Stimulated activated naive CD8-positive, alpha-beta T cell treated with anti-CD3 and anti-CD28 coated beads, Interleukin-15, amount 100 ng/mL, for 72 hours (primary cell): ENCODE measurements at regions not wholly inside any gene's neighbourhood (a gene's known extent, or its start where the extent isn't known, plus 50 kb on each side); places are given as distances from the start of the nearest gene placed in this dataset.

Experiments
- ATAC-seq: fragments of 150-1000 bp; cut with Tn5 transposase; 2 replicates; pipeline ENCODE4 v1.10.0; 2021; ENCODE audit warnings: mild to moderate bottlenecking, moderate library complexity
- DNase-seq, 2 donors: peaks; one replicate each; pipeline ENCODE4 v3.0.0; 2021 to 2022
- H3K27ac Mint-ChIP-seq, 2 donors: one replicate each; pipeline ENCODE4 v1.8.0; 2022; ENCODE audit warnings: mild to moderate bottlenecking in 2 of 2, mixed read lengths in 2 of 2, moderate library complexity in 2 of 2
- H3K27me3 Mint-ChIP-seq: one replicate; pipeline ENCODE4 v1.8.0; 2022; ENCODE audit warnings: mixed read lengths
- H3K4me1 Mint-ChIP-seq: one replicate; pipeline ENCODE4 v1.8.0; 2022; ENCODE audit warnings: mild to moderate bottlenecking, mixed read lengths
- H3K4me3 Mint-ChIP-seq, 2 donors: one replicate each; pipeline ENCODE4 v1.8.0; 2022; ENCODE audit warnings: mild to moderate bottlenecking in 2 of 2, mixed read lengths in 2 of 2, moderate library complexity in 1 of 2
- H3K9me3 Mint-ChIP-seq, 2 donors: one replicate each; pipeline ENCODE4 v1.8.0; 2022; ENCODE audit warnings: mixed read lengths in 2 of 2

GRCh38 chr17:69962436-69962995 lies 112.5 kb upstream of the KCNJ16 start:
- no peak for ATAC-seq
- no peaks in the 10 kb centered on the region for H3K9me3 Mint-ChIP-seq

GRCh38 chr17:69967910-69968411 lies 107.1 kb upstream of the KCNJ16 start:
- Mint-ChIP-seq H3K4me1 (no peaks in the 10 kb centered on the region), H3K27me3 (no peaks in the 10 kb centered on the region), H3K4me3 (no peak overlapping the region), H3K27ac (no peak overlapping the region), H3K9me3 (no peaks in the 10 kb centered on the region)
- DNase-seq (no peak), ATAC-seq (no peak)

More at GRCh38 chr17:69962436-69962995, 112.5 kb upstream of the KCNJ16 start:
- Mint-ChIP-seq H3K27me3 (no peaks in the 10 kb centered on the region), H3K27ac (no peak overlapping the region), H3K4me3 (no peak overlapping the region), H3K4me1 (no peaks in the 10 kb centered on the region)
- no peak for DNase-seq

GRCh38 chr17:69969897-69970296 lies 105.1 kb upstream of the KCNJ16 start:
- DNase-seq: no peak
- H3K9me3 Mint-ChIP-seq: no peaks in the 10 kb centered on the region
- H3K27ac Mint-ChIP-seq: no peak overlapping the region
- no peaks in the 10 kb centered on the region for H3K27me3 Mint-ChIP-seq
- ATAC-seq: no peak
- no peak overlapping the region for H3K4me3 Mint-ChIP-seq
- no peaks in the 10 kb centered on the region for H3K4me1 Mint-ChIP-seq

GRCh38 chr17:69972251-69972650 lies 102.8 kb upstream of the KCNJ16 start:
- DNase-seq (no peak), ATAC-seq (no peak)
- H3K27ac Mint-ChIP-seq: no peak overlapping the region
- no peak overlapping the region for H3K4me3 Mint-ChIP-seq
- H3K27me3 Mint-ChIP-seq: no peaks in the 10 kb centered on the region
- H3K4me1 Mint-ChIP-seq: no peaks in the 10 kb centered on the region
- H3K9me3 Mint-ChIP-seq: no peaks in the 10 kb centered on the region

GRCh38 chr17:69975808-69976207 lies 99.2 kb upstream of the KCNJ16 start:
- Mint-ChIP-seq H3K27me3 (no peaks in the 10 kb centered on the region), H3K4me3 (no peak overlapping the region), H3K9me3 (no peaks in the 10 kb centered on the region), H3K27ac (no peak overlapping the region), H3K4me1 (no peaks in the 10 kb centered on the region)
- DNase-seq (no peak), ATAC-seq (no peak)

GRCh38 chr17:69978056-69978646 lies 96.9 kb upstream of the KCNJ16 start:
- ATAC-seq: no peak

GRCh38 chr17:69981441-69981840 lies 93.6 kb upstream of the KCNJ16 start:
- peaks cover 2 to 3% of the 10 kb centered on the region in 2 donors for H3K9me3 Mint-ChIP-seq
- H3K4me1 Mint-ChIP-seq: no peaks in the 10 kb centered on the region
- no peak overlapping the region for H3K27ac Mint-ChIP-seq
- ATAC-seq (no peak), DNase-seq (no peak)
- H3K27me3 Mint-ChIP-seq: no peaks in the 10 kb centered on the region
- no peak overlapping the region for H3K4me3 Mint-ChIP-seq

More at GRCh38 chr17:69978056-69978646, 96.9 kb upstream of the KCNJ16 start:
- no peaks in the 10 kb centered on the region for H3K27me3 Mint-ChIP-seq
- H3K9me3 Mint-ChIP-seq: no peaks in the 10 kb centered on the region
- H3K4me1 Mint-ChIP-seq: no peaks in the 10 kb centered on the region
- H3K4me3 Mint-ChIP-seq: no peak overlapping the region
- no peak for DNase-seq
- H3K27ac Mint-ChIP-seq: no peak overlapping the region

- Mint-ChIP-seq H3K4me3 (no peak overlapping the region), H3K27me3 (no peaks in the 10 kb centered on the region), H3K9me3 (no peaks in the 10 kb centered on the region), H3K4me1 (no peaks in the 10 kb centered on the region), H3K27ac (no peak overlapping the region)
- DNase-seq (no peak), ATAC-seq (no peak)
Observed at GRCh38 chr17:69995476-69995875, 79.5 kb upstream of the KCNJ16 start.

GRCh38 chr17:69997332-69997731 lies 77.7 kb upstream of the KCNJ16 start:
- H3K4me1 Mint-ChIP-seq: no peaks in the 10 kb centered on the region
- no peak overlapping the region for H3K4me3 Mint-ChIP-seq
- H3K27ac Mint-ChIP-seq: no peak overlapping the region
- H3K9me3 Mint-ChIP-seq: no peaks in the 10 kb centered on the region
- DNase-seq (no peak), ATAC-seq (no peak)
- H3K27me3 Mint-ChIP-seq: no peaks in the 10 kb centered on the region

- H3K27me3 Mint-ChIP-seq: no peaks in the 10 kb centered on the region
- H3K27ac Mint-ChIP-seq: no peak overlapping the region
- ATAC-seq (no peak), DNase-seq (no peak)
- H3K4me3 Mint-ChIP-seq: no peak overlapping the region
- H3K9me3 Mint-ChIP-seq: no peaks in the 10 kb centered on the region
- no peaks in the 10 kb centered on the region for H3K4me1 Mint-ChIP-seq
Observed at GRCh38 chr17:69999253-69999652, 75.8 kb upstream of the KCNJ16 start.

- peaks cover 0 to 10% of the 10 kb centered on the region in 2 donors for H3K9me3 Mint-ChIP-seq
- no peak for DNase-seq
- H3K27me3 Mint-ChIP-seq: no peaks in the 10 kb centered on the region
- H3K4me1 Mint-ChIP-seq: no peaks in the 10 kb centered on the region
- no peak overlapping the region for H3K4me3 Mint-ChIP-seq
- no peak overlapping the region for H3K27ac Mint-ChIP-seq
- no peak for ATAC-seq
Observed at GRCh38 chr17:70006159-70006558, 68.9 kb upstream of the KCNJ16 start.

GRCh38 chr17:70011750-70012149 lies 63.3 kb upstream of the KCNJ16 start:
- DNase-seq (no peak), ATAC-seq (no peak)
- Mint-ChIP-seq H3K27me3 (no peaks in the 10 kb centered on the region), H3K27ac (no peak overlapping the region), H3K4me3 (no peak overlapping the region), H3K4me1 (no peaks in the 10 kb centered on the region), H3K9me3 (peaks cover 0 to 10% of the 10 kb centered on the region in 2 donors)

GRCh38 chr17:70013911-70014310 lies 61.1 kb upstream of the KCNJ16 start:
- ATAC-seq: no peak
- H3K27ac Mint-ChIP-seq: no peak overlapping the region
- peaks cover 0 to 10% of the 10 kb centered on the region in 2 donors for H3K9me3 Mint-ChIP-seq
- no peaks in the 10 kb centered on the region for H3K4me1 Mint-ChIP-seq
- H3K27me3 Mint-ChIP-seq: no peaks in the 10 kb centered on the region
- H3K4me3 Mint-ChIP-seq: no peak overlapping the region
- no peak for DNase-seq

GRCh38 chr17:70017112-70017511 lies 57.9 kb upstream of the KCNJ16 start:
- no peak overlapping the region for H3K4me3 Mint-ChIP-seq
- H3K27ac Mint-ChIP-seq: no peak overlapping the region
- no peaks in the 10 kb centered on the region for H3K27me3 Mint-ChIP-seq
- no peak for ATAC-seq
- no peak for DNase-seq
- H3K9me3 Mint-ChIP-seq: no peaks in the 10 kb centered on the region
- no peaks in the 10 kb centered on the region for H3K4me1 Mint-ChIP-seq

GRCh38 chr17:70017941-70018340 lies 57.1 kb upstream of the KCNJ16 start:
- no peaks in the 10 kb centered on the region for H3K27me3 Mint-ChIP-seq
- ATAC-seq: no peak
- no peak for DNase-seq
- H3K27ac Mint-ChIP-seq: no peak overlapping the region
- H3K4me3 Mint-ChIP-seq: no peak overlapping the region
- no peaks in the 10 kb centered on the region for H3K4me1 Mint-ChIP-seq
- H3K9me3 Mint-ChIP-seq: no peaks in the 10 kb centered on the region

GRCh38 chr17:70021726-70022125 lies 53.3 kb upstream of the KCNJ16 start:
- ATAC-seq (no peak), DNase-seq (no peak)
- Mint-ChIP-seq H3K4me3 (no peak overlapping the region), H3K27ac (no peak overlapping the region), H3K27me3 (no peaks in the 10 kb centered on the region), H3K4me1 (no peaks in the 10 kb centered on the region), H3K9me3 (no peaks in the 10 kb centered on the region)

GRCh38 chr17:70022175-70022574 lies 52.9 kb upstream of the KCNJ16 start:
- ATAC-seq (no peak), DNase-seq (no peak)
- Mint-ChIP-seq H3K4me1 (no peaks in the 10 kb centered on the region), H3K9me3 (no peaks in the 10 kb centered on the region), H3K27ac (no peak overlapping the region), H3K4me3 (no peak overlapping the region), H3K27me3 (no peaks in the 10 kb centered on the region)
